ENCODE measurements at regions not wholly inside any gene's neighbourhood (a gene's known extent, or its start where the extent isn't known, plus 50 kb on each side); places are given as distances from the start of the nearest gene placed in this dataset.
"Not testable (repeated sequence)": the region's sequence is repeated elsewhere in the genome, so short reads cannot be mapped to it uniquely, and the experiment has no call there.

DNA sequence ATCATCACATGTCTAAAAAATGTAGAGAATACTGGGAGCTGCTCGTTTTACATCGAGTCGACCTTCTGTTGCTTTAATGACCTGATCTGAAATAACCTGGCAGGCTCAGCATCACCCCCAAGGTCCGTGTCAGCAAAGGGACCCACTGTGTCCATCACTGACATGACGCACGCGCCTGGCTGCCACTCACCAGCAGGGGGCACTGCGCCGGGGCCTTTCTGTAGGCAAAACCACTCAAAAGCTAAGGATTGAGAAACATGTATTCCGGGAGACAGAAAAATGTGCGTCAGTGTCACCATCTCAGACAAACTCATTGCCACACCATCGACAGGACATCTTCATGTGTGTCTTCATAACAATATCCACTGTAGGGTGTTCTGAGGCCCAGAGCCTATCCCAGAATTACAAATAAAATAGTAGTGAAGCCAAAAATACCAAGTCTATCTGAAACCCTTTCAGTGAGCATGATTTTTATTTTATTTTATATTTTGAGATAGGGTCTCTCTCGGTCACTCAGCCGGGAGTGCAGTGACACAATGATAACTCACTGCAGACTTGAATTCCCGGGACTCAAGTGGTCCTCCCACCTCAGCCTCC lies 130.3 kb upstream of the LSM14A start:
- DNase-seq: peak; percentile 75

GRCh38 chr19:34044021-34044420 lies 128.3 kb upstream of the LSM14A start:
- DNase-seq: no peak

- DNase-seq: no peak
These were observed 122.4 kb upstream of the LSM14A start for GRCh38 chr19:34049944-34050343.

- not testable (repeated sequence) for DNase-seq
These were observed 121.9 kb upstream of the LSM14A start for GRCh38 chr19:34050430-34050829.

DNA sequence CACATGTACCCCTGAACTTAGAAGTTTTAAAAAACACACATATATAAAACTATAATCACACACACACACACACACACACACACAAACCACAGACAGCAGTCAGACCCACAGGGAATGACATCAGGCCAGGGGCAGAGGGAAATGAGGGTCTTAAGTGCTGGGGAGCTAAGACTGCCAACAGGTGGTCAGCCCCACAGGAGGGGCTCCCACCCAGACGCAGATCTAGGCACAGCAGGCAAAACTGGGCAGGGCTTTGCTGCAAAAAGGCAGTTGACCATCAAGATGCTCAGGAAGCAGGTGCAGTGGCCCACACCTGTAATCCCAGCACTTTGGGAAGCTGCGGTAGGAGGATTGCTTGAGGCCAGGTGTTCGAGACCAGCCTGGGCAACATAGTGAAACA lies 121.0 kb upstream of the LSM14A start:
- DNase-seq: no peak

DNA sequence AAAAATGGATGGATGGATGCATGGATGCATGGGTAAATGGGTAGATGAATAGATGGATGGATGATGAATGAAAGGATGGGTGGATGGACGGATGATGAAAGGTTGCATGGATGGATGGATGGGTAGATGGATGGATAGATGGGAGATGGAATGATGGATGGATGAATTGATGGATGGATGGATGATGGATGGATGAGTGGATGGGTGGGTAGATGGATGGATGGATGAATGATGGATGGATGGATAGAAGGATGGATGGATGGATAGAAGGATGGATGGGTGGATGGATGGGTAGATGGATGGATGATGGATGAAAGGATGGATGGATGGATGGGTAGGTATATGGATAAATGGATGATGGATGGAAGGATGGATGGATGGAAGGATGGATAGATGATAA lies 115.1 kb upstream of the LSM14A start:
- no peak for DNase-seq

- DNase-seq: no peak
These were observed 106.2 kb upstream of the LSM14A start for GRCh38 chr19:34066007-34066643.

DNA sequence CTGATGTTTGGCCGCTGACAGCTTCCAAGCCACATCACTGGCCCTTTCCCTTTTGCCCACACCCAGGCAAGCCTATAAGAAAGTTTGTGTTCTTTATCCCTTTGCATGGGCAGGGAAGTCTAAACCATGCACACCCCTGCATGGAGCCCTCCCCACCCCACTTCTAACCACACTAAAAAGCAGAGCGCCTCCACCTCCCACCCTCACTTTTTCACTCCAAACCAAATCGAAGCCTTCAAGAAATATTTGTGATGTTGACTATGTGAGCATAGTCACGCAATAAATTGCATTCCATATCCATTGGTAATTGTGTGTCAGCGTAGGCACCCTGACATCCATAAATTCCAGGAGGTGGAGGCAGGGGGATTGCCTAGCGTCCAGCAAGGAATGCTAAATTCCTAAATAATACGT lies 104.4 kb upstream of the LSM14A start:
- no peak for DNase-seq

GRCh38 chr19:34075661-34076091 lies 96.6 kb upstream of the LSM14A start:
- DNase-seq: no peak

DNA sequence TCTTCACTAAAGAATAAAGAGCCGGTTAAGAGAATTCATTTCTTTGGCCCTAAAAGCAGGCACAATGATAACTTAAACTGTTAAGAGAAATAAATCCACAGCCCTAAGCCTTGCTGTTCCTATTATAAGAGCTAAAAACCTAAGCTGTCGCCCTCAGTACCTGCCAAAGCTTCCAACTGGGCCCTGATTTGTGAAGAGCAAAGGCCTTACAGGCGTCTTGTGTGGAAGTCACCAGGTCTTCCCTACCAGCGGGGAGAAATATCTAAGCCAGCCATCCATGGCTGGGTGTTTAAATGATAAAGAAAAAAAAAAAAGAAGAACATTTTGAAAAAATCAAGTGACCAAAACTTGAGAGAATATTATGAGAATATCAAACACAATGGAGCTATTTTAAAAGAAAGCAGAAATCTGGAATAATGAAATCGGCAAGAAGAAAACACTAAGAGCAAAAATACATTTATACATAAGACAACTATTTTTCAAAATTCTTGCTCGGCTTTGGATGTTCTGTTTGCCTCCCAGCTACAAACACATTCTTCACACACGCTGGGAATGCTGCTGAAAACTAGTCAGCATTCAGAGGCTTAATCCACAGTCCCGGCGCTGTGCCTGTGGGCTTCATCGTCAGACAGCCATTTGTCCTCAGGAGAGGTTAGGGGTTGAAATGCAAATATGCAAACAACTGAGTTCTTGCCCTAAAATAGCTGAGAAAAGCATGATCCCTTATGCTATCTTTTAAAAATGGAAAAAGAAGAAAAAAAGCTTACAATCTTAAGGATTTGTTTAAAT lies 89.8 kb upstream of the LSM14A start:
- DNase-seq: no peak

GRCh38 chr19:34084396-34085145 lies 87.7 kb upstream of the LSM14A start:
- DNase-seq: no peak

- no peak for DNase-seq
These were observed 87.0 kb upstream of the LSM14A start for GRCh38 chr19:34085336-34085735.

GRCh38 chr19:34088292-34088691 lies 84.0 kb upstream of the LSM14A start:
- DNase-seq: no peak

DNA sequence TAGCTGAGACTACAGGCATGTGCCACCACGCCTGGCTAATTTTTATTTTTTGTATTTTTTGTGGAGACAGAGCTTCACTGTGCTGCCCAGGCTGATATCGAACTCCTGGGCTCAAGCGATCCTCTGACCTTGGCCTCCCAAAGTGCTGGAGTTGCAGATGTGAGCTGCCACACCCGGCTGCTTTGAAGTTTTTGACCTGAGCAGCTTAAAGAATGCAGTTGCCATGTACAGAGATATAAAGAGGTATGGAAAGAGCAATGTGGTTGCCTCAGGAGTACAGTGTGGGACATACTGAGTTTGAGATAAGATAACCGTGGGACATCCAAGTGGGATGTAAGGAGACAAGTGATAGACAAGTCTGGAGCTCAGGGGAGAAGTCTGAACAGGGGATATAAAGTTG lies 82.7 kb upstream of the LSM14A start:
- DNase-seq: no peak

DNA sequence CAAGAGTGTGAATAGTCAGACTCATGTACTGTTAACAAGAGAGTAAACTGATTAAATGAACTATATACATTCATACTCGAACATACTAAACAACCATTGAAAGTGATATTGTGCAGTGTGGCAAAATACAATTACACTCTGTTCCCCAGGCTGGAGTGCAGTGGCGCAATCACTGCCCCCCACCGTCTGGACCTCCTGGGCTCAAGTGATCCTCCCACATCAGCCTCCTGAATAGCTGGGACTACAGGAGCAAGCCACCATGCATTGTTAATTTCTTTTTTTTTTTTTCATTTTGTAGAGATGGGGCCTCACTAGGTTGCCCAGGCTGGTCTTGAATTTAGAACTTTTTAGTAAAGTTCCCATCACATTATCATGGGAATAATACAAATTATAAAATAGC lies 77.3 kb upstream of the LSM14A start:
- no peak for DNase-seq

- DNase-seq: not testable (repeated sequence)
These were observed 76.9 kb upstream of the LSM14A start for GRCh38 chr19:34095411-34095810.

- DNase-seq: no peak
These were observed 76.0 kb upstream of the LSM14A start for GRCh38 chr19:34096020-34096915.

DNA sequence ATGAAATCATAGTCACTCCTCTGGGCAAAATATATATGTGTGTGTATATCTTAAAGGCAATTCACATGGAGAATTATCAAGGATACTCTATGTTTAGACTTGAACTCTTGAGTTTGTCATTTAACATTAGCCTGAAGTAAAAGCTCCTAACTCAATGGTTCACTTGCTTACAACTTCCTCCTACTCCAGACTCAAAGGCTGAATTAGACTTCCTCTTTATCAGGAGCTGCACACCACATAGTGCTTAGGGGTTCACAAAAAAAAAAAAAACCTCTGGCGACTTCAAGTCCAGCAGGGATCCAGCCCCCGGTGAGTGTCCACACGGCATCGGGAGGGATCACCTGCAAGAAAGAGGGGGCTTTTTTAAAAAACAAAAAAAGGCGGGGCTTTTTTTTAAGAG lies 68.2 kb upstream of the LSM14A start:
- DNase-seq: no peak

DNA sequence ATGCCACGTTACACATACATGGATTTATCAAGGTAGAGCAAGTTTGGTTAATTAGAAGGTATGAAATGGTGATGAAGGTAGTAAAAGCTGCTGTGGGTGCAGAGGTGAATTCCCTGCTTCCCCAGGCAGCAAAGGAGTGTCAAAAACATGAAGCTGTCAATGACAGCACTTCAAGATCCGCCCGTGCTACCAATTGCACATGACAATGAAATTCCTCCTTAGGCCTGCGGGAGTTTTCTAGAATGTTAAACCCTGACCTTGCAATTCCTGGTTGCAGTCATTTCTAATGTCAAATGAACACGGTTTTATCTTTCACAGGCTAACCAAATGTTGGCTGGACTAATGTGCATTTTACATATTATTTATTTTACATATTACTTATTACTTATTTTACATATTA lies 67.7 kb upstream of the LSM14A start:
- DNase-seq: no peak

DNA sequence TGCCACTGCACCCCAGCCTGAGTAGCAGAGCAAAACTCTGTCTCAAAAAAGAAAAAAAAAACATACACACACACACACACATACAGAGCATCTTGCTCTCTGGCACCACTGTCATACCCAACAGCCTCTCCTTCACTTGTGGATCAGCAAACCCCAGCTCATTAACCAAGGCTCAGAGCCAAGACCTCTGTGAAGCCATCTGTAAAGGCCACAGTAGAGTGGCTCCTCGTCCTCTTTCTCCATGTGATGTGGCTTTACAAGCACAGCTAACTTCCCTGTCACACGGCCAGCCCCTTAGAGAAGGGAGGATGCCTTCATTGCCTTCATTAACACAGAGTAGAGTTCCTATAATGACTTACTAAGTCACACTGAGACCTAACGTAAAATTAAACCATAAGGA lies 62.7 kb upstream of the LSM14A start:
- no peak for DNase-seq

GRCh38 chr19:34118879-34119748 lies 53.2 kb upstream of the LSM14A start:
- DNase-seq: no peak
